Superior temporal gyrus (tissue), 1 donor: ENCODE measurements at regions not wholly inside any gene's neighbourhood (a gene's known extent, or its start where the extent isn't known, plus 50 kb on each side); places are given as distances from the start of the nearest gene placed in this dataset.

Experiments used
- DNase-seq: peaks from one replicate; pipeline ENCODE4 v3.0.0-alpha.2; 2016; ENCODE audit errors: extremely low spot score

DNA sequence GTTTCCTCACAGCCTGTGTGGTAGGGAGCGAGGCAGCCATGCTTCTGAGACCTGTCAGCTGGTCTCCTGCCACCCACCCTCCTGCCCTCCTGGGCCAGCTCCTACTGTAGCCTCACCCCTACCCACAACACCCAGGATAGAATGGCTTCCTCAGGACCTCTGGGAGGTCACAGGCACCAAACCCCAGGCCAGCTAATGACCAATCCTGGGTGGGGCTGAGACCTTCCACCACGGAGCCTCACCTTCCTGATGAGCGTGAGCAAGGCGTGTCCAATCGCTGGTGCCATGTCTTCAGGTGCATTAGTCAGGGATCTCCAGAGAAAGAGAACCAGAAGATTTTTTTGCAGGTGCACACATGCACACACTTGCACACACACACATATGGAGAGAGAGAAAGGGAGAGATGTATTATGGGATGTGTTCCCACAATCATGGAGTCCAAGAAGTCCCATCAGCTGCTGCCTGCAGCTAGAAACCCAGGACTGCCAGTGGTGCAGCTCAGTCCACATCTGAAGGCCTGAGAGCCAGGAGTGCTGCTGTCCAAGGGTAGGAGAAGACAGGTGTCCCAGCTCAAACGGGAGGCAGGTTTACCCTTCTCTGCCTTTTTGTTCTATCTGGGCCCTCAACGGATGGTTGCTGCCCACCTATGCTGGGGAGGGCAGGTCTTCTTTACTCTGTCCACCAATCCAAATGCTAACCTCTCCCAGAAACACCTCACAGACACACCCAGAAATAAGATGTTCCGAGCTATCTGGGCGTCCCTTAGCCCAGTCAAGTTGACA lies 70.4 kb upstream of the HDAC4 start:
- no peak for DNase-seq

DNA sequence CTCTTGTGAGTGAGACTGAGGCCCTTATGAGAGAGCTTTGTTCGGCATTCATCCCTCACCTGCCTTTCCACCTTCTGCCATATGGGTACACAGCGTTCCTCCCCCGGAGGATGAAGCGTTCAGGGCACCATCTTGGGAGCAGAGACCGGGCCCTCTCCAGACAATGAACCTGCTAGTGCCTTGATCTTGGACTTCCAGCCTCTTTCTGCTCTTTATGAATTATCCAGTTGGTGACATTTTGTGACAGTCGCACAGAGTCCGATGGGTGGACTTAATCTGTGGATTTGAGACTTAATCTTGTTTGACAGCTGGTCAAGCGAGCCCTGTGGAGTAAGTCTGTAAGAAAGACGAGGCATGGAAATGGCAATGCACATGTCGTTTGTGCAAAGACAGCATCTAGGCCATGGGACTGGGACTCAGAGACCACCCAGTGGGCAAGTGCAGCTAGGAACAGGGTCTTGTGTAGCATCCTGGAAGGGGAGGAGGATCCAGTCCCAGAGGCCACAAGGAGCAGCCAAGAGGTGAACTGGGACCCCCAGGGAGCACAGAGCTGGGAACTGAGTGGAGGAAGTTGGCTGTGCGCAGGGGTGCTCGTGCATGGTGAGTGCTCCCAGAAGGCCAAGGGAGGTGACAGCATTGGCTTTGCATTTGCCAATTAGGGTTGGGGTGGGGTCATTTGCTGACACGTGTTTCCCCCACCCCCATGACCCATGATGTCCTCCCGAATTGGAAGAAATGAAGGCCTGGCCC lies 69.5 kb upstream of the HDAC4 start:
- no peak for DNase-seq

DNA sequence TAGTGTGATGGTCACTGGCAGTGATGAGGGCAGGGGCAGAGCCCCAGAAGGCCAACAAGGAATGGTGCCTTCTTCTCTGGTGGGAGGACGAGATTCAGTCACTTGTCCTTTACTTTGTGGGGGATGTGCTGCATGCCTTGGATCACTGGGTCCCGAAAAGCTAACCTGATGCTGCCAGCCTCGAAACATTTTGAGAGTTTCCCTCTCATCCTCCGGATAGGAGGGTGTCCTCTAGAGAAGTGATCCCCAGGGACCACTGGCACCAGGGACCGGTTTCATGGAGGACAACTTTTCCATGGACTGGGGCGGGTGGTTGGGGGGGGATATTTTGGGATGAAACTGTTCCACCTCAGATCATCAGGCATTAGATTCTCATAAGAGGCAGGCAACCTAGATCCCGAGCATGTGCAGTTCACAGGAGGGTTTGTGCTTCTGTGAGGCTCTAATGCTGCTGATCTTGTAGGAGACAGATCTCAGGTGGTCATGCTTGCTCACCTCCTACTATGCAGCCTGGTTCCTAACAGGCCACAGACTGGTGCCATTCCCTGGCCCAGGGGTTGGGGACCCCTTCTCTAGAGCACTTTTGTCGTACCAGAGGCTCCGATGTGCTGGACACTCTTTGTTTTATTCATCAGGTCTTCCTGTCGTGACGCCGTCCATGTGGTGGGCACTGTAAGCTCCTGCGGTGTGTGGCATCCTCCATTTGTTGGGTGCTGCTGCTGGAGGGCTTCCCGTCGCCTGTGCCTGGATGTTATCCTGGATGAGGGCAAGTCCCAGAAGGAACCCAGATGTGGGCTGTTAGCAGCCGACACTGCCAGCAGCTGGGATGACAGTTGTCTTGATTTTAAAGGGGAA lies 68.5 kb upstream of the HDAC4 start:
- DNase-seq = no peak

DNA sequence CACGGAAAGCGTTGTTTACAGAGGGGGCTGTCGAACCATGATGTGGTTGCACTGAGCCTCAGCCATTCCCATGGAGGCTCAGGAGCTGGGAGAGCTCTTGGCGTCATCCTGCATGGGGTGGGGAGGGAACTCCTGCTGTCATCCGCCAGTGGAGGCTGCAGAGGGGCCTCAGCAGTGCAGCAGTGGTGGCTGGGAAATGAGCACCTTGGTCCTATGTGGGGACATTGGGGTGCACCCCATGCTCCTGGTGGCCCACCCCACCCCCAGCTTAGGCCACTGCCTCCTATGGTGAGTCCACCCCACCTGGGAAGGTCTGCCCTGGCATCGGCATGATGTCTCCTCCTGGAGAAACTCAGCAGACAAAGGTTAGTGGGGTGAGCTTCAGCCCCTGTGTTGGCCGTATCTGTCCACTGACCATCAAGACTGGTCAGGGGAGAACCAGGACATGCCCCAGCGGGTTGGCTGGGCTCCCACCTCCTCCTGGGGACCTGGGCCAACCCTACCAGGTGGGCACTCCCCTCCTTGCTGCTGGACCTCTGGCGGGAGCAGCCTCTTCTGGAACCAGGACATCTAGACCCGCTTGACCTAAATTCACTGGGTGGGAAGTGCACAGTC lies 67.8 kb upstream of the HDAC4 start:
- no peak for DNase-seq

DNA sequence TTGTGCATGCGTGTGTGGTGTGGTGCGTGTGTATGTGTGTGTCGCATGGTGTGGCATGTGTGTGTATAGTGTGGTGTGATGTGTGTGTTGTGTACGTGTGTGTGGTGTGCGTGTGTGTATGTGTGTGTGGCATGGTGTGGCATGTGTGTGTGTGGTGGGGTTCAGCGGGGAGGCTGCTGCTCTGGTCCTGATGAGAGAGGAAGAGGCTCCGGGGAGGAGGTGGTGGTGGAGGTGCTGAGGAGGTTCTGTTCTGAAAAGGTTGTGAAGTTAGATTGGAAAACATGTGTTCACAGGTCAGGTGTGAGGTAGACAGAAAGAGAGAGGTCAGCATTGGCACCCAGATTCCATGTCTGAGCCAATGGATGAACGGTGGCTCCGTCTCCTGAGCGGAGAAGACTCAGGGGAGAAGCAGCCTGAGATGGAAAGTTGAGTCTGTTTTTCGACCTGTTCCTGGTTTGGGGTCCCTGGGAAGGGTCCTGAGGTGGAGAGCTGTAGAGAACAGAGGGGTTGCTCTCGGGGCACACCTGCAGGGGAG lies 67.2 kb upstream of the HDAC4 start:
- no peak for DNase-seq

DNA sequence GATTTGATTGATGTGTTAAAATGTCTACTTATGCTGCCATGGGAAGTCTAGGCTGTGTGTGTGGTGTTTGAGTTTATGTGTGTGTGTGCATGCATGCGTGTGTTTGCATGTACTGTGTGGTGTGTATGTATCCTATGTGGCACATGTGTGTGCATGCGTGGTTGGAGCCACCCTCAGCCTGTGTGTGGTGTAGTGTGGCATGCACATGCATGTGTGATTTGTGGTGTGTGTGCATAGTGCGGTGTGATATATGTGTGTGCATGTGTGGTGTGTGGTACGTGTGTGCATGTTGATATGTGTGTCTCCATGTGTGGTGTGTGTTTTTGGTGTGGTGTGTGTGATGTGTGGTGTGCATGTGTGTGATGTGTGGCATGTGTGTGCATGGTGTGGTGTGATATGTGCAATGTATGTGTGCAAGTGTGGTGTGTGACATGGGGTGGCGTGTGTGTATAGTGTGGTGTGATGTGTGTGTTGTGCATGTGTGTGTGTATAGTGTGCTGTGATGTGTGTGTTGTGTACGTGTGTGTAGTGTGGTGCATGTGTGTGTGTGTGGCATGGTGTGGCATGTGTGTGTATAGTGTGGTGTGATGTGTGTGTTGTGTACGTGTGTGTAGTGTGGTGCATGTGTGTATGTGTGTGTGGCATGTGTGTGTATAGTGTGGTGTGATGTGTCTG lies 66.6 kb upstream of the HDAC4 start:
- no peak for DNase-seq

DNA sequence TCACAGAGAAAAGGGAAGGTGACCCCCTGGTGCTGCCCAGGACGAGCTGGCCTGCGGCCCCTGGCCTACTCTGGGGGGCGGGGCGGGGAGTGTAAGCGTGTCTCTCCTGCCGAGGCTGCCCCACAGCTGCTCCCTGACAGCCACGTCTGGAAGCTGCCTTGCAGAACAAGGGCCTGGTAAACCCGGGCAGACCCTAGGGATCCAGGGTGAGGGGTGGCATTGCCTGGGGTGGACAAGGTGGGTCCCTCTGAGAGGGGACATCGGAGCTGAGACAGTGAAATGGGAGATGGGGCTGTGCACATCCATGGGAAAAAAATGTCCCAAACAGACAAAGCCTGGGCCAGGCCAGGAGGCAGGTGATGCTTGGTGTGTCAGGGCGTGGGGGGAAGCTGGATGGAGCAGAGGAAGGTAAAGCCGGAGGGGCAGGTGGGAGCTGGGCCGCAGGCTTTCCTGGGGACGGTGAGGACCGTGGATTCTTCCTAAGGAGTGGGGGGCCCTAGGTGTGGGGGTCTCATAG lies 66.0 kb upstream of the HDAC4 start:
- no peak for DNase-seq

DNA sequence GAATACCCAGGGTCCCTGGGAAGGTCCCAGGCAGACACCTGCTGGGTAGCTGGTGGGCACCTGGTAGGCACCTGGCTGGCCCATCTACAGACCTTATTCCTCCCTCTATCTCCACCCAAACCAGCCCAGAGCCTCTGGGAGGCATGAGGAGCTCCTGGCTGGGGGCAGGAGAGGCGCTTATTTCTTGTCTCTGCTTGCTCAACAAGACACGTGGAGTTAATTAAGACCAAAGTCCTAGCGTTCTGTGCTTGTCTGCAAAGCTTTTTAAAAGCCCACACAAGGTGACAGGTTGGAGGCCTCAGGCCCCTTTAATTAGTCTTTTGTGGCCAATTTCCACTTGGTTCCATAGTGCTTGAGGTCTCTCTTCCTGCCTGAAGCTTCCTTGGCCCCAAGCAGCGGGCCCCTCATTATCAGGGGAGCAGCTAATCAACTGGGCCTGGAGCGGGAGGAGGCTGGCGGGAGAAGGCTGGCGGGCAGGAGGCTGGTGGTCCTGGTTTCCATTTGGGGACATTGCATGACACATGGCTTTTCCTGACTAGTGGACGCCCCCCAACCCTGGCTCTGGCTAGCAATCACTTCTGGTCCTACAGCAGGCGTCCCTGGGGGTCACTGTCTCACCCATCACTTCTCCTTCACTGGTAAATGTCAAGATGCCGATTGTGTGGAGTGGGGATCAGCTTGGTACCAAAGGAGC lies 65.4 kb upstream of the HDAC4 start:
- DNase-seq = no peak

DNA sequence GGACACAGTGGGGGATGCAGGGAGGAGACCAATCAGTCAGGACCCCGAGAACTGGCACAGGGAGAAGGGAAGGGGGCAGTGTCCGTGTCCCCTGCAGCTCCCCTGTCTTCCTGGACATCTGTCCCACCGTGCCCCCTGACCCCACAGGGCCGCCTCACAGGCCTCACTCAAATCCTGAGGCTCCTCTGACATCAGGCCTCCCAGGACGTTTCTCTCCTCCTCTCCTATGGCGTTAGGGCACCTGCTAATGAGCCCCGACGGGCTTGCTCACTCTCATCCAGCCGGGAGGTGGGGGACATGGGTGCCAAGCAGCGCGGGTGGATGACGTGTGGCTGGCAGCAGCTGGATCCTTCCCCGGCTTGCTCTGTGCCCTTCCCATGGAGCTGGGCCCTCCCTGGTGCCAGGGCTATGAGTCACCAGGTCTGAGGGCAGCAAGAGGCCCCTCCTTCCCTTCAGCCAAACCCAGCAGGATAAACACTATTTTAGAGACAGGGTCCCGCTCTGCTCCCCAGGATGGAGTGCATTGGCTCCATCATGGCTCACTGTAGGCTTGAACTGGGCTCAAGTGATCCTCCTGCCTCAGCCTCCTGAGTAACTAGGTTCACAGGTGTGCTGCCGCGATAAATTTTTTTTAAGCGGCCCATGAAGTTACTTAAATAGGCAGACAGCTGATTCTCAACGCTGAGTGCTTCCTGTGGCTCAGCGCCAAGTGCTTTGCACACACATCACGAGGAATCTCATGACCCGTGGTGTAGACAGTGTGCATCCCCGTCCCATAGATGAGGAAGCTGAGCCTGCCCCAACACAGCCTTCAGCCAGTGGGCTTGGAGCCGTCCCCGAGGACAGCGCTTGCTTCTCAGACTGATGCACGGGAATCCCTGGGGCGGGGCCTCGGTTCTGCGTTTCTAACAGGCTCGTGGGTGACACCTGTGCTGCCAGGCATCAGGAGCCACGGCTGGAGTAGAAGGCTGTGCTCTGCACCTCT lies 64.5 kb upstream of the HDAC4 start:
- DNase-seq = peak; percentile 86

DNA sequence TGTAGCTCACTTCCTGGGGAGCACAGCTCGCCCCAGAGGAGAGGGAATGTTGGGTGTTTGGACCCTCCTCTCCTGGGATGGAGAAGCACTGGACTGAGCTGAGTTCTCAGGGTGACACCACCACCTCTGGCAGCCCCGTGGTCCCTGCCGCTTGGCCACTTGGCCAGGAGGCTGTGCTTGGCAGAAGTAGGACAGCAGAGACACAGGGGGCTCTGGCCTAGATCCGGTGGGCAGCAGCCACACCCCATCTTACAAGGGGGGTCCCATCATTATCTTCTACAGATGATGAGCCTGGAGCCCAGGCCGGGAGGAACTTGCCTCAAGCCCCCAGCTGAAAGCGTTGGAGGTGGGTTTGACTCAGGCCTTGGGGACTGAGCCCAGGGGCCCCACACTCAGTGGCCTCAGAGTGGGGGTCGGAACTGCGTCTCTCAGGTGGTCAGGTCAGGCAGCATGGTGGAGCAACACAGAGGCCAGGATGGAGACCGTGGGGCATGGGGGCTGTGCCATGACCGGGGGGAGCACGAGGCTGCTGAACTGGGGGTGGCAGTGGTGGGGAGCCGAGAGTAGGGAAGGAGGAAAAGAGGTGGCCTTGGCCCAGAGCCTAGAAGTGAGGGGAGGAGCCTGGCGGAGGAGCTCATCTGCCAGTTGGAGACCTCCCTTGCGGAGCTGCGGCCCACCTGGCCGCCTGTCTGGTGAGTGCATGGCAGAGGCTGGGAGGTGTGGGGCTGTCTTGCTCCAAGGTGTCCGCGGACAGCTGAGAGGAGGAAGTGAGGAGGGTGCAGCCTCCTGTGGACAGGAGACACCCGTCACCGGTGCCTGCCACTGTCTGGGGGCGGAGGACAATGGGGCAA lies 63.6 kb upstream of the HDAC4 start:
- DNase-seq = no peak

DNA sequence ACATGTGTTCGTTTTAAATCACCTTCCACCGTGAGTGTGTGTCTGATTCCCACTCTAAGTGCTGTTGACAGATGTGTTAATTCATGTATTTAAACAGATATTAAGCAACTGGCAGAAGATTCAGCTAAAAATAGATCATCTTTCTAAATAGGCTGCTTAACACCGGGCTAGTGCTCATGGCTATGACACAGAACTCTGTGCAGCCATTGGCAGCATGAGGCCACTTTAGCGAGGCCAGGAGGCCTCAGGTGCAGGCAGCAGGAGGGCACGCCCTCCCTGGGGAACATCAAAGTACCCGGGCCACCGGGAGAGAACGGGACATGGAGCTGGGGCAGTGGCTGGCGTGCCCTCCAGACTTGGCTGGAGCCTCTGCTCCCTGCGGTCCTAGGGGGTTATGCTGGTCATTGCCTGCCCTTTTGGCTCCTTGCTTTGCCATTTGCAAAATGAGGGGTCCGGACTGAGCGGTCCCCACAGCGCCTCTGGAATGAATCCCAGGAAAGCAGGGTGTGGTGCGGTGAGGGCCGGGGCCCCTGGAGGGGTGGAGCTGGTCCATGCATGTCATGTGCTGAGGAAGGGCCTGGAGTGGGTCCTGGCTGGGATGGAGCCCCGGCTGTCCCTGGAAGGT lies 62.8 kb upstream of the HDAC4 start:
- DNase-seq = peak; percentile 20

DNA sequence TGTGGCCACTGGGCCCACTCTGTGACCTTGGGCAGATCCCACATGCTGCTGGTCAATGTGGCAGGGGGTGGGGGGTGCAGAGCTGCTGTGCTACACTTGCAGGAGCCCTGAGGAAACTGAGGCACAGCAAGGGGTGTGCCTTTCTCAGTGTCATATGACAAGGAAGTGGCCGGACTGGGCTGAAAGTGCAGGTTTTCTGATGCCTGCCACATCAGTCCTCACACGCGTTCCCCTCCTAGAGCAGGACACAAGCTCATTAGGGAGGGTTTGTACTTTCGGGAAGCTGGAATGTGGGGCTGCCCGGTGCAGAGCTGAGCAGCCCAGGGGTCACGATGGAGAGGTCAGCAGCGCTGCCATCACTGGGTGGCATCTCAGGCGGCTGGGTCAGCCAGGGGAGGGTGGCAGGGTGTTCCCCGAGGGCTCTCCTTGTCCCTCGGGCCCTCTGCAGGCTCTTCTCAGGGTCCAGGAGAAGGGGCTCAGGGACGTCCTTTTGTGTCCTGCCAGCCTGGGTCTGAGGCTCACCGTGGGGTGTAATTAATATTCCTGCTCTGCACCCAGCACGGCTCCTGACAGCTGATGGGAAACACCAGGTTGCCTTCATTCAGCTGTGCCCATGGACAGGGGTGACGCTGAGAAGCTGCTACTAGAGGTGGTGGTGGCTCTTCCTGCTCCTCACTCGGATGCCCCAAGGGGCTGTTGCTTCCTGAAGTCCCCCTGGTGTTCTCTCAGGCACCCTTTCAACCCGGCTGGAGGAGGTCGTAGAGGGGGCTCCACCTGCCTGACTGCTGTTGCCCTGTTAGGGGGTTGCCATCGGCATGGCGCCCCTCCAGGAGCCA lies 62.1 kb upstream of the HDAC4 start:
- DNase-seq = no peak

DNA sequence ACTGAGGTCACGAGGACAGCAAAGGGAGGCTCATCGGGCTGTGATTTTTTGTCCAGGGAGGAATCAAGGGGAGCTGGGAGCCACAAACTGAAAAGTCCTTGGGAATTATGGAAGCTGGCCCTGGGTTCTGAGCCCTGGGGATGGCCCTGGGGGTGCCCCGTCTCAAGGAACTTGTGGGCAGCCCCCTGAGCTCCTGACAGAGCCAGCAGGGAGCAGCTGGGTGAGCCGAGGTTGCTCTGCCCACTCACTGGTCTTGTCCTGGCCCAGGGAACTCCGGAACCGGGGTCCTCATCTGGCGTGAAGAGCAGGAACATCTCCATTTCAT lies 61.3 kb upstream of the HDAC4 start:
- DNase-seq = no peak

DNA sequence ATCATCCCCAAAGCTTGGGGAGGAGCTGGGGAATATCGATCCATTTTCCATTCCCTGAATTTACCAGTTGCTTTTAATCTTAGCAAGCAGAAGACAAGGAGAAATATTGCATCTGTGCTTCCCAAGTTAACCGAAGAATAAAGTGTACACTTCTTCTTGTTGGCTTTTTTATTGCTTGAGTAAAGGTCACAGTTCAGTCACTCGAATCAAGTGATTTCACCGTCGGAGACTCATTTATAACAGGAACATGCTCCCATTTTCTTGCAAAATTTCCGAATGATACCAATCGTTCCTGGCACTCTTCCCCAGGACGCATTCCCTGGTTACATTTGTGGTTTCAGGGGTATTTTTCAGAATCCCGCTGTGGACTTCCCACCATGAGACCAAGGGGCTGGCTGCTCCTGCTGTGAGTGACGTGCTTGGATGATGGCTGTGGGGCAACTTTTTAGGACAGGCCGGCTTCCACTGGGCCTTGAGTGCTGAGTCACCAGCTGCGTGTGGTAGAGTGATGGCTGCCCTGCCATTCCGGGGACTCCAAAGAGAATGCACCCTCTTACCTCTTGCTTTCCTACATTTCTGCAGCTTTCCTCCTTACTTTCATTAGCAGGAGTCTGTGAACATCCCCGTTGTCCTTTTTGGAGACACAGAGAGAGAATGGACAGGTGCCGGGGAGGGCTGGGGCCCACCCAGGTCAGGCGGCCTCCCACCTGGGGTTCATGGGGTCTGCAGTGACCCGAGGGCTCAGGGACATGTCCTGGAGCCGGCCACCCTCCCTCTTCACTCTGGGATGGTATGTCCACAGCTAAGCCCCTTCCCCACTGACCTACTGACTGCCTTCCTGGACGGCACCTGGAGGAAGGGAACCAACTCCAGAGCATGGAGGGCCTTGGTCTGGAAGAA lies 60.7 kb upstream of the HDAC4 start:
- DNase-seq = no peak

DNA sequence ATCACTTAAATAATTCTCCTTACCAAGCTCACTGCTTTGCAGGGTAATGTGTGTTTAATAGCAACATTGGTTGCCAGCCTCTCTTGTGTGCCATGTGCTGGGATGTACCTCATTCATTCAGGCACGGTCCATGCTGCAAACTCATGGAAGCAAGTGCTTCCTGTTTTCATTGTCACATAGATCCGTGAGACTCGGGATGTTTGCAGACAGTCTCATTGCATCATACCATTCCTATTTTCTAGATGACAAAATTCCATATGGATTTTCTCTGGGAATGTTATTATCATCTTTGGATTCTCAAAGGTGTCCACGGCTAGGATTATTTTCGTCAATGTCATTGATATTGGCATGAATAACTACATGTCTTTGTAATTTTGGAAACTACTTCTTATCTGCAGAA lies 60.0 kb upstream of the HDAC4 start:
- no peak for DNase-seq

DNA sequence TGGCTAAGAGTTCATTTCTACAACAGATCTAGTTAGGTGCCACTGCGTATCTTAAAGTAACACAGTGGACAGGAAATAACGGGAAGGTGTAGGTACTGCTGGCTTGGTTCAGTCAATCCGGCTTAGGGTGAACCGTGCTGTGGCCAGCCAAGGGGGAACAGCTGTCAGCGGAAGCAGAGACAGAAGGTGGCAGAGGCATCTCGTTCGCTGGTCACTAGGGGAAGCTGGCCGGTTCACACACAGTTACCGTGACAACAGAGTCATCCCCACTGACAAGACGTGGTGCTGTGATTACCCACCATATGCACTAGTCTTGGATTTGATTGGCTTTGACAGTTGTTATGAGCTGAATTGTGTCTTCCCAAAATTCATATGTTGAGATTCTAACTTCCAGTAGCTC lies 58.8 kb upstream of the HDAC4 start:
- DNase-seq = no peak
